A549 (cell line): ENCODE measurements at regions not wholly inside any gene's neighbourhood (a gene's known extent, or its start where the extent isn't known, plus 50 kb on each side); places are given as distances from the start of the nearest gene placed in this dataset.

Experiments
- CEBPB ChIP-seq, 2 experiments: fragments of >200 bp in 1 of 2; sonication (Bioruptor Twin) in 1 of 2; formaldehyde crosslinking in 1 of 2; IDR thresholded peaks; 2 replicates each; pipeline ENCODE4 v1.6.1; 2012 to 2016
- CHD2 ChIP-seq: fragments of 150-350 bp; IDR thresholded peaks from 2 replicates; pipeline ENCODE4 v1.6.1; 2014; ENCODE audit warnings: low read length; ENCODE audit not compliant: partially characterized antibody
- EP300 ChIP-seq, 2 experiments: fragments of >200 bp; sonication (Bioruptor Twin); formaldehyde crosslinking; IDR thresholded peaks; 2 replicates in 1 of 2; 3 replicates in 1 of 2; pipeline ENCODE4 v1.6.1; 2016 to 2017
- ESRRA ChIP-seq: fragments of 150-350 bp; IDR thresholded peaks from 2 replicates; pipeline ENCODE4 v1.6.1; 2014; ENCODE audit warnings: mild to moderate bottlenecking, low read length, borderline replicate concordance
- POLR2A ChIP-seq: IDR thresholded peaks from 2 replicates; pipeline ENCODE4 v1.6.1; 2012; ENCODE audit warnings: mild to moderate bottlenecking, low read length
- RAD21 ChIP-seq, 2 experiments: fragments of >200 bp in 1 of 2; sonication (Bioruptor Twin) in 1 of 2; formaldehyde crosslinking in 1 of 2; IDR thresholded peaks in 1 of 2; conservative IDR thresholded peaks in 1 of 2; 2 replicates in 1 of 2; 3 replicates in 1 of 2; pipeline ENCODE4 v1.6.1; 2012 to 2018; ENCODE audit warnings: inconsistent platforms in 1 of 2
- ZFP36 ChIP-seq: fragments of 450-650 bp; IDR thresholded peaks from 2 replicates; pipeline ENCODE4 v1.6.1; 2014; ENCODE audit warnings: borderline replicate concordance; ENCODE audit not compliant: partially characterized antibody
- TF ChIP-seq, protein P1 (sequence below): fragments of >200 bp; sonication (Bioruptor Twin); formaldehyde crosslinking; IDR thresholded peaks from 3 replicates; pipeline ENCODE4 v1.5.1; 2016

DNA sequence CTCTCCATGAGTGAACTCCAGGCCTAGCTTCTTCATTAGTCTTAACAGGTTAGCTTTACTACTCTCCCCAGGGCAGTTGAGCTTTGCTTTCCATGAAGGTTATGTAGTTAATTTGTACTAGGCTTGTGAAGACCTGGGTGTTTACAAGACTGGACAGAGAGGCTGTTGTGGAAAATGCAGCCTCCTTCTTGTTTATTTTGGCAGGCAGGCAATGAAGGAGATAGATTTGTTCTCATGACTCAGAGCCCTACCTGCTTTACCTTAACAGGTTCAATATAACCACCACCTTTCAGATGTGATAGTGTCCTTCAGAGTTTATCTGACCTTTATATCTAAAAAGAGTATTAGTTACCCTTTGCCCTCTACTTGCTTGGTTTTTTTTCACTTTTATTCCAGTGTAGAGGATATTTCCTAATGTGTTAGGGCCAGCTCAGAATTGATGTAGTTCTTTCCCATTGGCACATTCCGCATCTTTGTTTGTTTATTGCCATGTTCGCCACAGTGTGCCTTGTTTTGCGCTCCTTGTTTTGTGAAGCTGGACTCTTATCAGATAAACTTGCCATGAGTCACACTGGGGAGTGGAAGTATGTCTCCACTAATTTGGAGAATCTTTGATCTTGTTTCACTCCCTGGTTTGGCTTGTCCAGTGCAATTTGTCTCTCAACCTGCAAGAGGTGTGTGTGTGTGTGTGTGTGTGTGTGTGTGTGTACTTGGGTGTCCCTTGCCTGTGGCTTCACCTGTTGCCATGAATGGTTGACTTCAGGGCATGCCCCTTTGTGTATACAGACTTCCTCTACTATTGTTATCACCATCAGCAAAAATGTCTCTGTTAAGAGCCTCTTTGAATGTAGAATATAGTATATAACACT lies 87.4 kb upstream of the MACF1 start:
- TF ChIP-seq POLR2A (no peak), CHD2 (no peak), EP300 (IDR thresholded peaks at IDR 0.05) (no peak), RAD21 (conservative IDR thresholded peaks at IDR 0.05 in 1 of 2, IDR thresholded peaks at IDR 0.05 in 1 of 2) (no peak), ZFP36 (no peak), ESRRA (no peak), CEBPB (IDR thresholded peaks at IDR 0.05) (no peak)
- TF ChIP-seq, protein P1, sequence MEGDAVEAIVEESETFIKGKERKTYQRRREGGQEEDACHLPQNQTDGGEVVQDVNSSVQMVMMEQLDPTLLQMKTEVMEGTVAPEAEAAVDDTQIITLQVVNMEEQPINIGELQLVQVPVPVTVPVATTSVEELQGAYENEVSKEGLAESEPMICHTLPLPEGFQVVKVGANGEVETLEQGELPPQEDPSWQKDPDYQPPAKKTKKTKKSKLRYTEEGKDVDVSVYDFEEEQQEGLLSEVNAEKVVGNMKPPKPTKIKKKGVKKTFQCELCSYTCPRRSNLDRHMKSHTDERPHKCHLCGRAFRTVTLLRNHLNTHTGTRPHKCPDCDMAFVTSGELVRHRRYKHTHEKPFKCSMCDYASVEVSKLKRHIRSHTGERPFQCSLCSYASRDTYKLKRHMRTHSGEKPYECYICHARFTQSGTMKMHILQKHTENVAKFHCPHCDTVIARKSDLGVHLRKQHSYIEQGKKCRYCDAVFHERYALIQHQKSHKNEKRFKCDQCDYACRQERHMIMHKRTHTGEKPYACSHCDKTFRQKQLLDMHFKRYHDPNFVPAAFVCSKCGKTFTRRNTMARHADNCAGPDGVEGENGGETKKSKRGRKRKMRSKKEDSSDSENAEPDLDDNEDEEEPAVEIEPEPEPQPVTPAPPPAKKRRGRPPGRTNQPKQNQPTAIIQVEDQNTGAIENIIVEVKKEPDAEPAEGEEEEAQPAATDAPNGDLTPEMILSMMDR: no peak
